ENCODE measurements at regions not wholly inside any gene's neighbourhood (a gene's known extent, or its start where the extent isn't known, plus 50 kb on each side); places are given as distances from the start of the nearest gene placed in this dataset.
"Not testable (repeated sequence)": the region's sequence is repeated elsewhere in the genome, so short reads cannot be mapped to it uniquely, and the experiment has no call there.

- no peak for DNase-seq (ENCODE audit: low read depth in 2 of 2)
Observed at GRCh38 chr15:94991718-94992117, 760.4 kb downstream of the MCTP2 start.

GRCh38 chr15:95009635-95010034, 778.3 kb downstream of the MCTP2 start:
- DNase-seq (ENCODE audit: low read depth in 2 of 2) = no peak

- no peak for DNase-seq (ENCODE audit: low read depth in 2 of 2)
Observed at GRCh38 chr15:95013381-95013780, 782.0 kb downstream of the MCTP2 start.

GRCh38 chr15:95016511-95017229, 785.3 kb downstream of the MCTP2 start:
- no peak for DNase-seq (ENCODE audit: low read depth in 2 of 2)

- no peak for DNase-seq (ENCODE audit: low read depth in 2 of 2)
Observed at GRCh38 chr15:95017666-95018328, 786.4 kb downstream of the MCTP2 start.

GRCh38 chr15:95018888-95019545, 787.7 kb downstream of the MCTP2 start:
- DNase-seq (ENCODE audit: low read depth in 2 of 2) = no peak

- DNase-seq (ENCODE audit: low read depth in 2 of 2) = no peak
Observed at GRCh38 chr15:95019907-95020306, 788.5 kb downstream of the MCTP2 start.

GRCh38 chr15:95021816-95022215, 790.5 kb downstream of the MCTP2 start:
- DNase-seq (ENCODE audit: low read depth in 2 of 2) = no peak

GRCh38 chr15:95024351-95024750, 793.0 kb downstream of the MCTP2 start:
- DNase-seq (ENCODE audit: low read depth in 2 of 2) = no peak

GRCh38 chr15:95025924-95026728, 794.8 kb downstream of the MCTP2 start:
- DNase-seq (ENCODE audit: low read depth in 2 of 2) = peak in 1 of 2 donors; percentile 1

- no peak for DNase-seq (ENCODE audit: low read depth in 2 of 2)
Observed at GRCh38 chr15:95027981-95028380, 796.6 kb downstream of the MCTP2 start.

GRCh38 chr15:95032156-95032555, 800.8 kb downstream of the MCTP2 start:
- DNase-seq (ENCODE audit: low read depth in 2 of 2) = no peak

- DNase-seq (ENCODE audit: low read depth in 2 of 2) = no peak
Observed at GRCh38 chr15:95035106-95035505, 803.7 kb downstream of the MCTP2 start.

- no peak for DNase-seq (ENCODE audit: low read depth in 2 of 2)
Observed at GRCh38 chr15:95041297-95041696, 809.9 kb downstream of the MCTP2 start.

- DNase-seq (ENCODE audit: low read depth in 2 of 2) = not testable (repeated sequence)
Observed at GRCh38 chr15:95043236-95043932, 812.0 kb downstream of the MCTP2 start.

- DNase-seq (ENCODE audit: low read depth in 2 of 2) = no peak
Observed at GRCh38 chr15:95043933-95044313, 812.6 kb downstream of the MCTP2 start.

GRCh38 chr15:95044745-95045417, 813.5 kb downstream of the MCTP2 start:
- no peak for DNase-seq (ENCODE audit: low read depth in 2 of 2)

GRCh38 chr15:95051861-95052260, 820.5 kb downstream of the MCTP2 start:
- no peak for DNase-seq (ENCODE audit: low read depth in 2 of 2)

GRCh38 chr15:95059346-95059905, 828.1 kb downstream of the MCTP2 start:
- DNase-seq (ENCODE audit: low read depth in 2 of 2) = no peak

- no peak for DNase-seq (ENCODE audit: low read depth in 2 of 2)
Observed at GRCh38 chr15:95068701-95069521, 837.5 kb downstream of the MCTP2 start.

Data from activated CD4-positive, alpha-beta T cell treated with anti-CD3 and anti-CD28 coated beads for 24 hours (primary cell).